NCI-H82 treated with DMSO at 0.1 percent for 48 hours (cell line): ENCODE measurements at regions not wholly inside any gene's neighbourhood (a gene's known extent, or its start where the extent isn't known, plus 50 kb on each side); places are given as distances from the start of the nearest gene placed in this dataset.
"Not testable (repeated sequence)": the region's sequence is repeated elsewhere in the genome, so short reads cannot be mapped to it uniquely, and the experiment has no call there.

Experiments used
- DNase-seq: peaks from one replicate; lab custom pipeline; 2025; ENCODE audit not compliant: unreplicated experiment; lab: John Stamatoyannopoulos, UW

- DNase-seq: not testable (repeated sequence)
Measured at GRCh38 chr6:4725136-4725760, 51.0 kb upstream of the CDYL start.

GRCh38 chr6:4724727-4725126 is 51.5 kb upstream of the CDYL start:
- not testable (repeated sequence) for DNase-seq

- no peak for DNase-seq
Measured at GRCh38 chr6:4723383-4723782, 52.8 kb upstream of the CDYL start.

- not testable (repeated sequence) for DNase-seq
Measured at GRCh38 chr6:4721368-4721767, 54.8 kb upstream of the CDYL start.

GRCh38 chr6:4719491-4719890 is 56.7 kb upstream of the CDYL start:
- no peak for DNase-seq

- DNase-seq: no peak
Measured at GRCh38 chr6:4717856-4718255, 58.3 kb upstream of the CDYL start.

- no peak for DNase-seq
Measured at GRCh38 chr6:4717124-4717523, 59.1 kb upstream of the CDYL start.

- DNase-seq: no peak
Measured at GRCh38 chr6:4714961-4715501, 61.2 kb upstream of the CDYL start.

- DNase-seq: no peak
Measured at GRCh38 chr6:4712291-4712690, 63.9 kb upstream of the CDYL start.

- DNase-seq: no peak
Measured at GRCh38 chr6:4707011-4707410, 69.2 kb upstream of the CDYL start.

- no peak for DNase-seq
Measured at GRCh38 chr6:4705809-4706208, 70.4 kb upstream of the CDYL start.

- DNase-seq: no peak
Measured at GRCh38 chr6:4703382-4703781, 72.8 kb upstream of the CDYL start.

- no peak for DNase-seq
Measured at GRCh38 chr6:4698901-4699659, 77.1 kb upstream of the CDYL start.

- DNase-seq: no peak
Measured at GRCh38 chr6:4693173-4693970, 82.8 kb upstream of the CDYL start.

GRCh38 chr6:4692664-4693063 is 83.5 kb upstream of the CDYL start:
- DNase-seq: no peak

GRCh38 chr6:4687989-4688947 is 87.9 kb upstream of the CDYL start:
- no peak for DNase-seq

- DNase-seq: no peak
Measured at GRCh38 chr6:4687656-4687988, 88.6 kb upstream of the CDYL start.

- no peak for DNase-seq
Measured at GRCh38 chr6:4682431-4683097, 93.6 kb upstream of the CDYL start.

- DNase-seq: no peak
Measured at GRCh38 chr6:4678506-4679300, 97.5 kb upstream of the CDYL start.

GRCh38 chr6:4677751-4678065 is 98.5 kb upstream of the CDYL start:
- no peak for DNase-seq
